Fibroblast of the aortic adventitia (primary cell): ENCODE measurements at regions not wholly inside any gene's neighbourhood (a gene's known extent, or its start where the extent isn't known, plus 50 kb on each side); places are given as distances from the start of the nearest gene placed in this dataset.

ENCODE experiments used
- DNase-seq: peaks from one replicate; pipeline ENCODE4 v3.0.0-alpha.2; 2010; ENCODE audit warnings: low read depth
- H3K4me3 ChIP-seq: 2 replicates; pipeline ENCODE4 v1.5.1; 2011; ENCODE audit warnings: low read depth, mild to moderate bottlenecking, control low read depth, low read length, moderate library complexity
- CTCF ChIP-seq: IDR thresholded peaks from 2 replicates; pipeline ENCODE4 v1.5.1; 2011; ENCODE audit warnings: mild to moderate bottlenecking, low read length, control low read depth, inconsistent platforms; ENCODE audit not compliant: insufficient read depth

DNA sequence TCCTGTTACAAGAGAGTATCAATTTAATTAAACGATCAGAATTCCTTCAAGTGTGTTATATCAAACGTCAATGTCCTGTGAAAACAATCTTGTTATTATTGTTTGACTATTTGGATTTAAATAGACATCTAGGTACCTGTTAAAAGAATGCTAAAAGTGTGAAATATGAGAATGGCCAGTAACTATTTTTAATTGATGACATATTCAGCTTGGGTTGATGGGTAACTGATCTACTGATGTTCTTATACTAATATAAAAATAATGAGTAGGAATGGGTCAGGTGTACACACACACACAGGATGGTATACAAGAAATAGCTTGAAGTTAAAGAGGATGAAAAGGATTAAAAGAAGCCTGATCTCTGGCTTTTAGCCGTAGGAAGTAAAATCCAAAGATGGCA, 146.0 kb downstream of the SLC38A4 start:
- no peak for TF ChIP-seq CTCF
- DNase-seq: no peak
- no peak overlapping the region for H3K4me3 ChIP-seq

DNA sequence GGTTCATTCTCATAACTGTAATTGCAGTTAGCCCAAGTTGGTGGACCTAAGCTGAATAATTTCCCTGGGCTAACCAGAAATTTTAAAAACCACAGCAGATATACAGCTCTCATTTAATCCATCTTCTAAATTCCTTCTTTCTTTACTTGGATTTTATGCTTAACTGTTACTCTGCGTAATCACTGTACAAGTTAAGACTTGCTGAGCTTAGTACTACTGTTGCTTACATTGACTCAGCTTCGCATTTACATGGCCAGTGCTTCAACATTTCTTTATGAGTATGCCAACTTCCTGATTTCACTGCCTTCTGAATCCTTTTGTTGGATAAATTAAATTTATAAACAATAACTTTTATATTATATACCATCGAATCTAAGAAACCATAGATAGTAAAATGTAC, 147.4 kb downstream of the SLC38A4 start:
- TF ChIP-seq CTCF: no peak
- no peak for DNase-seq
- no peak overlapping the region for H3K4me3 ChIP-seq

DNA sequence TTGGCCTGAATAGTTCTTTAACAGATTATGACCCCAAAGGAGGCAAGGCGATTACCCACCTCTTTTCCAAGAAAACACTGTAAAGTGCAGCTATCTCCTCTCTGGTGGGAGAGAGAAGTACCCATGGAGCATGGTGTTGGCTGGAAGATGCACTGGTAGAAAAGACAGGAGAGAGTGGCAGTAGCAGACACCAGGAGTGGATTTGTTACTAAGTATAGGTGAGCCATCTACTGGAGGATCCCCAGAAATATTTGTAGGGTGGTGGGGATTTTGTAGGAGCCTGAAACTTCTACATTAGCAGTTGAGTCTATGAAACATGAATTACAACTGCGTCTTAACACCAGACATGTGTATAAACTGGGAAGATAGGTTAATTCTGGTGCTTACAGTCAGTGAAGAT, 148.0 kb downstream of the SLC38A4 start:
- DNase-seq: peak; percentile 70
- TF ChIP-seq CTCF: peak; percentile 38
- no peak overlapping the region for H3K4me3 ChIP-seq

DNA sequence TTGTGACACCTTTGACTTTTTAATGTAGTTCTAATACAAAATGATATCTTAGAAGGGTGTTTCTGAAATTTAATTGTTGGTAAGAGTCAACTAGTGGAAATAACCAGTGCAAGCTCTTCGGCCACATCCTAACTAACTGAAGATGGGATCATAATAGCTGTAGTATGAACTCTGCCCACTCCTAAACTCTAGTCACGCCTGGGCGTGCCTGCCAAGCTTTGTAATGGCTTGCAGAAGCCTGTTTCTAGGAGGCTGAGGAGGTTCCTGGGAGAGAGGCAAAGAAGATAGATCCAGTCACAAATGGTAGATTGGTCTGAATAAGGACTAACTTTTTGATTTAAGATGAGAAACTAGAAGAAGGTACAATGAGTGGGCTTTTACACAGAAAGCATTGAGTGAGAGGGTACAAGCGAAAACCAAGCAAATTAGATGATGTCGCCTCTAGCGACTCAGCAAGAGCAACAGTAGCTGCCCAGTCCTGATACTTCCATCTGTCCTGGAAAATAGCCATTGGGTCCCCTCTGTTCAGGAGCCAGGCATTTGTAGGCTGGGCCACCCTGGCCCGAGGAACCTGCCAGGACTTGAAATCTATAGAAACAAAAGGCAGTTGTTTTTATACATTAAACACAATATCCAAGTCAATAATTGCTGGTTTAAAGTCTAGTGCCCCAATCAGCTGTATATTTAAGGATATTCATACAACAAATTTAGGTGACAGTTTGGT, 148.8 kb downstream of the SLC38A4 start:
- no peak for TF ChIP-seq CTCF
- no peak overlapping the region for H3K4me3 ChIP-seq
- no peak for DNase-seq

DNA sequence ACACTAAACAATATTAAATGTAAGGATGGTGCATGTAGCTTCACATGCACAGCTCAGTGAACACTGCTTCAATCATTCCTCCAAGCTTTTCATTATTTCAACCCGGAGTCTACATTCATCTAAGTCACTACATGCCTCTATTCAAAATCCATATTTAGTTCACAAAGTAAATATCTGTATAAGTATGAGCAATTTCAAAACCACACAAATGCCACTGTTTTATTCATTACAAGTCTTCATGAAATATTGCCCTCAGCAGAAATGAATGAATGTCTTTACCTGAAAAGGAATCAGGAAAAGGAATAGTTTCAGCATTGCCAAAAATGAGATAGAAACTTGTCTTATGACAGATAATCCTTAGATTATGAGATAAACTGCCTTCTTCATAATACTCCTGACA, 149.4 kb downstream of the SLC38A4 start:
- no peak overlapping the region for H3K4me3 ChIP-seq
- DNase-seq: no peak
- no peak for TF ChIP-seq CTCF

- DNase-seq: peak; percentile 76
- no peak overlapping the region for H3K4me3 ChIP-seq
- TF ChIP-seq CTCF: peak; percentile 63
These were observed 150.1 kb downstream of the SLC38A4 start for GRCh38 chr12:46675736-46676135.

DNA sequence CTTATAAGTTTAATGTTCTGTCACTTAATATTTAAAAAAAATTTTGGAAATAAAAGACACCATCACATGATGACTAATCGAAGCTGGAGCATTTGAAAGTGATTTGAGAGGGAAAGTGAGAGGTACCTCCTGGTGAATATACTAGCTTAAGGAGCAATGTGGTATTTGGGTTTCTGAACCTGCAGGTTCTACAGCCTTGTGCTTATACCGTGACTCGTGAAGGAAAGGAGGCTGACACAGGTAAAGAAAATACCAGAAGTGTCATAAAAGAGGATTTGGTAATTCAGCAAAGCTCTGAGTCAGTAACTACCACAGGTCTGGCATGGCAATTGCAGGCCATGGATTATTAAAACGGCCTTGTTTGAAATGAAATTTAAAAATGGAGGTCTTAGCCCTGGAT, 151.0 kb downstream of the SLC38A4 start:
- TF ChIP-seq CTCF: no peak
- no peak overlapping the region for H3K4me3 ChIP-seq
- DNase-seq: no peak
